Esophagus squamous epithelium (tissue), 4 donors: ENCODE measurements at regions not wholly inside any gene's neighbourhood (a gene's known extent, or its start where the extent isn't known, plus 50 kb on each side); places are given as distances from the start of the nearest gene placed in this dataset.

Experiments
- CTCF ChIP-seq, 6 experiments: fragments of 450-650 bp in 4 of 6; fragments of 200-600 bp in 2 of 6; sonication (generic) in 2 of 6; IDR thresholded peaks; one replicate each; pipeline ENCODE4 v1.5.1; 2016 to 2019; ENCODE audit warnings: antibody characterized with exemption in 6 of 6, mild to moderate bottlenecking in 4 of 6, moderate library complexity in 4 of 6
- POLR2A ChIP-seq, 4 donors: fragments of 450-650 bp; IDR thresholded peaks; one replicate each; pipeline ENCODE4 v1.6.1; 2017; ENCODE audit warnings: antibody characterized with exemption in 4 of 4, mild to moderate bottlenecking in 4 of 4, moderate library complexity in 3 of 4

- no peak for TF ChIP-seq POLR2A (IDR thresholded peaks at IDR 0.05)
- TF ChIP-seq CTCF (IDR thresholded peaks at IDR 0.05), result no peak
Observed at GRCh38 chr2:101566632-101567228, 91.8 kb upstream of the RFX8 start.
